Common myeloid progenitor, CD34-positive (primary cell): ENCODE measurements at regions not wholly inside any gene's neighbourhood (a gene's known extent, or its start where the extent isn't known, plus 50 kb on each side); places are given as distances from the start of the nearest gene placed in this dataset.

Source experiments
- CTCF ChIA-PET: fragments of 350-600 bp; sonication (Branson Sonifier 250); formaldehyde crosslinking; loops from one replicate; lab custom pipeline; 2021; ENCODE audit warnings: antibody characterized with exemption; lab: Charles Lee
- POLR2A ChIA-PET: fragments of 350-600 bp; sonication (Branson Sonifier 250); formaldehyde crosslinking; loops from one replicate; lab custom pipeline; 2021; ENCODE audit warnings: antibody characterized with exemption; lab: Charles Lee
- DNase-seq, 3 donors: peaks; one replicate each; pipeline versions ENCODE4 v3.0.0 to v3.0.0-alpha.2; 2013
- H3K27ac ChIP-seq, 2 experiments: 1 replicate in 1 of 2; 2 replicates in 1 of 2; pipeline ENCODE4 v1.7.0; 2013; ENCODE audit warnings: inconsistent platforms in 2 of 2, low read length in 2 of 2, mild to moderate bottlenecking in 2 of 2, low read depth in 1 of 2, moderate library complexity in 1 of 2; ENCODE audit not compliant: severe bottlenecking in 2 of 2, insufficient read depth in 1 of 2, poor library complexity in 1 of 2
- H3K27me3 ChIP-seq, 5 experiments: replicated peaks in 2 of 5; 1 replicate in 3 of 5; 2 replicates in 2 of 5; pipeline versions ENCODE4 v1.6.1 to v1.7.0; 2013; ENCODE audit warnings: low read length in 4 of 5, mild to moderate bottlenecking in 2 of 5, moderate library complexity in 2 of 5, inconsistent platforms in 1 of 5; ENCODE audit not compliant: insufficient read depth in 5 of 5, control insufficient read depth in 4 of 5
- H3K36me3 ChIP-seq, 4 experiments: 1 replicate in 2 of 4; 2 replicates in 2 of 4; pipeline versions ENCODE4 v1.6.1 to v1.7.0; 2013; ENCODE audit warnings: low read length in 3 of 4, control low read depth in 1 of 4, mild to moderate bottlenecking in 1 of 4; ENCODE audit not compliant: control insufficient read depth in 4 of 4, insufficient read depth in 4 of 4
- H3K4me1 ChIP-seq, 4 experiments: 1 replicate in 3 of 4; 2 replicates in 1 of 4; pipeline versions ENCODE4 v1.6.1 to v1.7.1; 2013; ENCODE audit warnings: low read length in 3 of 4, mild to moderate bottlenecking in 3 of 4, control low read depth in 1 of 4, inconsistent platforms in 1 of 4, moderate library complexity in 1 of 4; ENCODE audit not compliant: control insufficient read depth in 4 of 4, insufficient read depth in 4 of 4; ENCODE audit errors: control extremely low read depth in 1 of 4
- H3K4me3 ChIP-seq, 7 experiments: 1 replicate in 4 of 7; 2 replicates in 3 of 7; pipeline versions ENCODE4 v1.5.1 to v1.7.0; 2013; ENCODE audit warnings: mild to moderate bottlenecking in 7 of 7, low read length in 6 of 7, moderate library complexity in 6 of 7, inconsistent platforms in 2 of 7, low read depth in 2 of 7, control low read depth in 1 of 7; ENCODE audit not compliant: insufficient read depth in 4 of 7, control insufficient read depth in 1 of 7; ENCODE audit errors: extremely low read depth in 1 of 7
- H3K9me3 ChIP-seq, 5 experiments: 1 replicate in 4 of 5; 2 replicates in 1 of 5; pipeline versions ENCODE4 v1.6.1 to v1.7.1; 2013; ENCODE audit warnings: low read length in 4 of 5, mild to moderate bottlenecking in 2 of 5, inconsistent platforms in 1 of 5, low read depth in 1 of 5, moderate library complexity in 1 of 5; ENCODE audit not compliant: control insufficient read depth in 4 of 5, insufficient read depth in 2 of 5; ENCODE audit errors: control extremely low read depth in 1 of 5
- WGBS: methylation state at CpG from one replicate; pipeline ENCODE4 v1.1.5; 2013; ENCODE audit not compliant: insufficient coverage; 5-methylcytosine and 5-hydroxymethylcytosine counted together

DNA sequence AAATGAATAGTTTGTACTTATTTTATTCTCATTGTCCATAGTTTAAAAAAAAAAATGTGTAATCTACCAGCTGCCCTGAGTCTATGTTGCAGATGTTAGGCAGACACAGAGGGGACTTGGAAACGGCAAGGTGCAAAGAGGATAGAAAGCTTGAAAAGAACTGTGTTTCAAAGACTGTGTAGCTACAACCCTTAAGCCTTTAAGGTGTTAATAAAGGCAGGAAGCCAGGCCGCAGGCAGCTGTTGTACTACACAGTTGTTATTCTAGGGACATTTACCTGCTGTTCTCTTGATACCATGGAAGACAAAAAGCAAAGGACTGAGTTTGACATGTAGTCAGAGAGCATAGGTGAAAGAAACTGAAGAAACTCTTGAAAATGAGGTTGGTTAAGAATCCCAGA, 440.0 kb downstream of the TUSC7 start:
- Histone ChIP-seq H3K4me3 (no peak overlapping the region), H3K4me1 (no peaks in the 10 kb centered on the region), H3K27ac (no peak overlapping the region), H3K27me3 (no peaks in the 10 kb centered on the region), H3K9me3 (no peaks in the 10 kb centered on the region), H3K36me3 (no peaks in the 10 kb centered on the region)
- WGBS, result 90% methylated on average over 2 of the region's 2 CpGs
- CTCF ChIA-PET, result no interaction called here
- DNase-seq, result no peak
- POLR2A ChIA-PET, result no interaction called here

DNA sequence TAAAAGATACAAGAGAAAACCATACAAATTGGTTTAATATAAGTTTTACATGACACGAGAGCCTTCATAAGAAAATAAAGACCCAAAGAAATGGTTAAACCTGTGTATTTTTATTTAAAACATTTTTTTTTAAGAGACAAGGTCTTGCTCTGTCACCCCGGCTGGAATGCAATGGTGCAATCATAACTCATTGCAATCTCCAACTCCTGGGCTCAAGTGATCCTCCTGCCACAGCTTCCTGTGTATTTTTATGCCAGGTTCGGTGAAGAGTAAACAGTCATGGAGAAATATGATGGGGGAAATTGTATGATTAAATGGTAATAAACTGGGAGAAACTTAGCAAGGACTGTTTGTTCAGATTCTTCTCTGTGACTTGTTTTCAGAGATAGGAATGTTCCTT, 441.0 kb downstream of the TUSC7 start:
- Histone ChIP-seq H3K4me1 (no peaks in the 10 kb centered on the region), H3K27ac (no peak overlapping the region), H3K9me3 (no peaks in the 10 kb centered on the region), H3K27me3 (no peaks in the 10 kb centered on the region), H3K36me3 (no peaks in the 10 kb centered on the region), H3K4me3 (no peak overlapping the region)
- ChIA-PET CTCF (no interaction called here), POLR2A (no interaction called here)
- no peak for DNase-seq
- 88% methylated on average over 1 of the region's 3 CpGs for WGBS

DNA sequence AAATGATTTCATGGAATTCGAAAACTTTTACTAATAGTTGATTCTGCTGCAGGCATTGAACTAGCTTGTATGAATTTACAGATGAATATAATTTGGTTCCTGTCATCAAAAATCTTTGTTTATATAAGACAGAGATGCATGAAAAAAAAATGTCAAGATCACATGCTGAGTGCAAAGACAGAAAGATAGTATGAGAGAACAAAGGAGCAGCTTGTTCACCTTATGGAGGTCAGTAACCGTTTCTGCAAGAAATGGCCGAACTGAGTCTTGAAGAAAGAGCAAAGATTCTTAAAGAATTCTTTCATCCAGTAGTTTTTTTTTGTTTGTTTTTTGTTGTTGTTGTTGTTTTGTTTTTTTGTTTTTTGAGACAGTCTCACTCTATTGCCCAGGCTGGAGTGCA, 450.6 kb downstream of the TUSC7 start:
- no CpG with 5 or more reads among the region's 3 CpGs for WGBS
- Histone ChIP-seq H3K9me3 (no peaks in the 10 kb centered on the region), H3K4me1 (no peaks in the 10 kb centered on the region), H3K27ac (no peak overlapping the region), H3K4me3 (no peak overlapping the region), H3K36me3 (no peaks in the 10 kb centered on the region), H3K27me3 (no peaks in the 10 kb centered on the region)
- POLR2A ChIA-PET, result no interaction called here
- CTCF ChIA-PET, result no interaction called here
- DNase-seq, result no peak

DNA sequence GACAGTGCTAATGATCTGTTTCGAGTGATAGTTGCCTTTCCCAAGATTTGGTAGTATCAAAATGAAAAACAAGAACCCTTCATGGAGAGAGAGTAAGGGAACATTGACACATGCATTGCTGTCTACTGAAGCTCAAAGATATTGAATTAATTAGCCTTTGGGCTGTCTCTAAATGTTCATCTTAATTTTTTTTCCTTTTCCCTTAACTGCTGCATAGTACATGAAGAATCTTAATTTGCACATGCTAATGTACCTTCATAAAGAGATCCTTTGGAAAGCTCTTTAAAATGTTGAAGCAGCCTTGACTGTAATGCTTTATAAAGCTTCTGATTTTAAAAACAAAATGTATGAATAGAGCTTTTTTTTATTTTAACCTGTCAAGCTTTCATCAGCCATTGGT, 452.2 kb downstream of the TUSC7 start:
- ChIA-PET CTCF (no interaction called here), POLR2A (no interaction called here)
- WGBS, result 100% methylated on average over 1 of the region's 1 CpG

DNA sequence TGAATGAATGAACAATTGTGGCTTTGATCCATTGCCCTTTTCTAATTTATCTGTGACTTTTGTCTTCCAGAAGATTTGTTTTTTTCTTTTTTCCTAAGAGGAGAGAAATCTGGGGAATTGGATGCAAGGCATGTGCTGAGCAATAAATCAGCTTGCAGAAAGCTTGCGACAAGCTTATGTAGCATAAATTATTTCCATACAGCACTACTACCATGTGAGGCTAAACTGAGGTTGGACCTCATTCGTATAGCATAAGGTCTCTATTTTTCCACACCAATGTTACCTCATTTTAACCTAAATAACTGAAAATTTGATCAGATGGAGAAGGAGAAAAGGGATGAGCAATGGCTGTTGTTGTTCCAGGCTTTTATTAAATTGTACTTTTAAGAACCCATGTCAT, 455.6 kb downstream of the TUSC7 start:
- no peaks in the 10 kb centered on the region for H3K36me3 ChIP-seq
- no peaks in the 10 kb centered on the region for H3K4me1 ChIP-seq
- H3K4me3 ChIP-seq, result no peak overlapping the region
- DNase-seq, result no peak
- H3K9me3 ChIP-seq, result no peaks in the 10 kb centered on the region
- WGBS, result 100% methylated on average over 1 of the region's 2 CpGs
- H3K27me3 ChIP-seq, result no peaks in the 10 kb centered on the region
- H3K27ac ChIP-seq, result no peak overlapping the region
- ChIA-PET POLR2A (no interaction called here), CTCF (no interaction called here)

More for the DNA sequence above, 452.2 kb downstream of the TUSC7 start:
- H3K9me3 ChIP-seq, result no peaks in the 10 kb centered on the region
- H3K27ac ChIP-seq, result no peak overlapping the region
- no peaks in the 10 kb centered on the region for H3K36me3 ChIP-seq
- H3K27me3 ChIP-seq, result no peaks in the 10 kb centered on the region
- H3K4me3 ChIP-seq, result no peak overlapping the region
- DNase-seq, result no peak
- no peaks in the 10 kb centered on the region for H3K4me1 ChIP-seq

DNA sequence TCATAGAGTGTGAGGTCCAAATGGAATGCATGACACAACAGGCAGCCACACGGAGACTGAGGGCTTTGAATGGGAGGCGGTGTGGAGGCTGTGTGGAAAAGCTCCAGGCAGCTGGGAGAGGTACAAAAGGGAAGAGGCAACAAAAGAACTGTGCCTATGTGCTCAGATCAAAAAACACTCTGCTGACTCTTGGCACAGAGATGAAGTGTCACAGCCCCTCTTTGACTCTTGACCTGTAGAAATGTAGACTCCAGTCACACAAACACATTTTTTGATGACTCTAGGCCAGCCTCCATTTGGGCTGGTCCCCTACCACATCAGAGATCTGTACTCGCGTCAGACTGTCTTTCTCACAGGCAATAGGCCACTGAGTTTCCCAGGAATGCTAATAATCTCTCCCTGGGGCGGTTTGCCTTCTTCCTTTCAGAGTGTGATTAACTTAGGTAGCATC, 456.0 kb downstream of the TUSC7 start:
- WGBS, result 90% methylated on average over 5 of the region's 5 CpGs

DNA sequence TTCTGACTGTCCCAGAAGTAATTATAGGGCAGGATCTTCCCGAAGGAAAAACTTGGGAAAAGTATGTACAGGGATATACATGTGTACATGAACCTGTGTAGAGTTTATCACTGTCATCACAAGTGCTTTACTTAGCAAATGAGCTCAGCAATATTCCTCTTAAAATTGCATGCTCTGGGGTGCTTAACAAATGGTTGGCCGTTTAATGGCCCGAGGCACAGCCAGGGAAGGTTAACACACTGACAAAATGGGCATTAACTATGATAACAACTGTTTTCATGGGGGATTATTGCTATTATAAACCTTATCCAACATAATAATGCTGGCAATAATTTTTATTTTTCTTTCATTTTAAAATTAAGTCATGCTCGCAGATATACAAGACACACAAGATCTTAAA, 459.3 kb downstream of the TUSC7 start:
- Histone ChIP-seq H3K4me3 (no peak overlapping the region), H3K36me3 (no peaks in the 10 kb centered on the region), H3K27ac (no peak overlapping the region), H3K4me1 (no peaks in the 10 kb centered on the region), H3K27me3 (no peaks in the 10 kb centered on the region), H3K9me3 (no peaks in the 10 kb centered on the region)
- ChIA-PET POLR2A (no interaction called here), CTCF (interaction anchor here (1.9 kb wide), 1 partner anchor 11 kb away, joined by 6 read pairs; no protein-coding TSS in a partner anchor)
- DNase-seq, result no peak
- WGBS, result 100% methylated on average over 3 of the region's 4 CpGs

More for the DNA sequence above, 456.0 kb downstream of the TUSC7 start:
- no peak for DNase-seq
- POLR2A ChIA-PET, result no interaction called here
- no peaks in the 10 kb centered on the region for H3K4me1 ChIP-seq
- H3K36me3 ChIP-seq, result no peaks in the 10 kb centered on the region
- CTCF ChIA-PET, result no interaction called here
- H3K4me3 ChIP-seq, result no peak overlapping the region
- no peak overlapping the region for H3K27ac ChIP-seq
- no peaks in the 10 kb centered on the region for H3K27me3 ChIP-seq
- H3K9me3 ChIP-seq, result no peaks in the 10 kb centered on the region
